SK-N-MC (cell line): ENCODE measurements at regions not wholly inside any gene's neighbourhood (a gene's known extent, or its start where the extent isn't known, plus 50 kb on each side); places are given as distances from the start of the nearest gene placed in this dataset.

Experiments used
- DNase-seq: peaks from one replicate; pipeline ENCODE4 v3.0.0-alpha.2; 2011; ENCODE audit warnings: low read depth, low spot score
- H3K27ac ChIP-seq: fragments of 200-600 bp; sonication (generic); 2 replicates; pipeline ENCODE4 v1.5.1; 2016; ENCODE audit warnings: mixed run types
- H3K36me3 ChIP-seq: fragments of 200-600 bp; sonication (generic); 2 replicates; pipeline ENCODE4 v1.6.1; 2017; ENCODE audit warnings: antibody characterized with exemption, low read length, mixed read lengths; ENCODE audit not compliant: insufficient read depth
- H3K4me3 ChIP-seq: fragments of 200-600 bp; sonication (generic); 2 replicates; pipeline ENCODE4 v1.5.1; 2016
- H3K9ac ChIP-seq: fragments of 200-600 bp; sonication (generic); 2 replicates; pipeline ENCODE4 v1.8.0; 2017; ENCODE audit warnings: mixed run types, mixed read lengths; ENCODE audit not compliant: insufficient read length
- H3K9me3 ChIP-seq: fragments of 200-600 bp; sonication (generic); 2 replicates; pipeline ENCODE4 v1.6.1; 2017; ENCODE audit warnings: low read depth, mild to moderate bottlenecking, antibody characterized with exemption, low read length, moderate library complexity, mixed read lengths
- EZH2 ChIP-seq: fragments of 200-600 bp; sonication (generic); IDR thresholded peaks from one replicate; pipeline ENCODE4 v1.6.1; 2017; ENCODE audit warnings: antibody characterized with exemption
- FOXP2 ChIP-seq: optimal IDR thresholded peaks from 2 replicates; pipeline ENCODE3; 2011; ENCODE audit warnings: mild to moderate bottlenecking, moderate library complexity; ENCODE audit not compliant: insufficient read depth; ENCODE audit errors: extremely low read length, control extremely low read depth
- POLR2AphosphoS5 ChIP-seq: IDR thresholded peaks from 2 replicates; pipeline ENCODE4 v1.6.1; 2012; ENCODE audit warnings: mild to moderate bottlenecking, low read depth, low read length, borderline replicate concordance

DNA sequence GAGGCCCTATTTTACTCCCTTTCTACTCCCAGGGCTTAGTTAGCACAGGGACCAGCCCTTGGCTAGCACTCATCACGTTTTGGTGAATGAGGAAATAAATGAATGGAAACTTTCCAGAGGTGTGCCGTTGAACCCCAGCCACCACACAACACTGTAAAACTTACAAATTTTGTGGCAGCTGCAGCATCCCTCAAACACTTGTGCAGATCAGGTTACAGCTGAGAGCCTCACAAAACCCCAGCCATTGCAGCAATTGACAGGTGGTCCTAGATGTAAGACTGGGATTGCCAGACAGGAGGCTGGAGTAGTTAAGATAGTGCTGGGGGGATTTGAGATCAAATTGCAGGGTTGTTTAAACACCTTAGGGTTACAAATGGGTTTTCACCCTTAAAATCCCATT, 482.2 kb upstream of the KIF2A start:
- H3K36me3 ChIP-seq: peaks cover 6% of the 10 kb centered on the region; the same call in 1 of the 2 replicates
- TF ChIP-seq POLR2AphosphoS5: no peak
- TF ChIP-seq FOXP2: no peak
- TF ChIP-seq EZH2: no peak
- no peaks in the 10 kb centered on the region; the same call in 1 of the 2 replicates for H3K9me3 ChIP-seq
- no peak overlapping the region for H3K27ac ChIP-seq
- no peak overlapping the region for H3K9ac ChIP-seq
- DNase-seq: no peak
- H3K4me3 ChIP-seq: no peak overlapping the region

- H3K36me3 ChIP-seq: peaks cover 1% of the 10 kb centered on the region; the same call in 1 of the 2 replicates
- TF ChIP-seq POLR2AphosphoS5 (no peak), EZH2 (no peak), FOXP2 (no peak)
- H3K4me3 ChIP-seq: no peak overlapping the region
- no peak overlapping the region for H3K9ac ChIP-seq
- no peak overlapping the region for H3K27ac ChIP-seq
- no peak for DNase-seq
- no peaks in the 10 kb centered on the region; the same call in 1 of the 2 replicates for H3K9me3 ChIP-seq
Measured at GRCh38 chr5:61824396-61824795, 481.6 kb upstream of the KIF2A start.

DNA sequence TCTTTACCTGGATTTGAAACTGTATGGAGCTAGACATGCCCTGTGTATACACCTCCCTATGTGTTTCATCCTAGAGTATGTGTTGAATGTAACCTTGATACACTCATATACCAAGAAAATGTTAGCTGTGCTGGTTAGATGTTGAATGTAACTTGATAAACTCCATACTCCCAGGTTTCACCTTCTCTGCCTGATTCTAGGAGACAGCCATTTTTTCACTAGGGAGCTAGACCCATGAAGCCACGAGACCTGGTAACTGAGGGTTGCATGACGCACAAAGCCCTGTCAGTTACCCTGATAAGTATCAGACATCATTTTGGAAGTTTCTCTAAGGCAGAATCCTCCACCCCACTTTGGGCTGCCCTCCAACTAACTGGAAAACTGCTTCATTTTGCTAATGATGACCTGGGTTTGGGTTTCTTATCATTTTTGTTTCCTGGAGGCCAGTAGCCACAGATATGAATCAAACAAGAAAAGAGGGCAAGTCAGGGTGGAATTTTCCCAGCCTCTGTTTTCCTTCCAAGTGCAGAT, 478.5 kb upstream of the KIF2A start:
- TF ChIP-seq EZH2 (no peak), POLR2AphosphoS5 (no peak), FOXP2 (no peak)

DNA sequence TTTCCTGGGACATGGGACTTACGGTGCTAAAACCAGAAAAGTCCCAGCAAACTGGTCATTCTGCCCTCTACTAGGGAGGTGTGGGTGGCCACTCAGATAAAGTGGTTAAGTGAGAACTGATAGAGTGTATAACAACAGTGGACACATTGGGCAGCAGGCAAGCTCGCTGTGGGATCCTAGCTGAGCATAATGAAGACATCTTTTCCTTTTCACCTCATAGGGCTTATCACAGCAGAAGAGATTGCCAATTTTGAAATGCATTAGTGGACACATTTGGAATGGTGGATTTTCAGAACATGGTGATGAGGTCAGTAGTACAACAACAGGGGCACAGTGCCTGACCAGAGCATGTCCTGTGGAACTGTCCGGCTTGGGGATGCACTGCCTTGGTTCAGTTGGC, 477.1 kb upstream of the KIF2A start:
- H3K36me3 ChIP-seq: no peaks in the 10 kb centered on the region
- no peak overlapping the region for H3K27ac ChIP-seq
- H3K9ac ChIP-seq: no peak overlapping the region
- no peak for DNase-seq
- no peak overlapping the region for H3K4me3 ChIP-seq
- no peaks in the 10 kb centered on the region for H3K9me3 ChIP-seq
- no peak for TF ChIP-seq POLR2AphosphoS5
- no peak for TF ChIP-seq EZH2
- TF ChIP-seq FOXP2: no peak

More for the DNA sequence above, 478.5 kb upstream of the KIF2A start:
- Histone ChIP-seq H3K9me3 (no peaks in the 10 kb centered on the region), H3K4me3 (no peak overlapping the region), H3K27ac (no peak overlapping the region), H3K9ac (no peak overlapping the region), H3K36me3 (no peaks in the 10 kb centered on the region)
- DNase-seq: no peak

DNA sequence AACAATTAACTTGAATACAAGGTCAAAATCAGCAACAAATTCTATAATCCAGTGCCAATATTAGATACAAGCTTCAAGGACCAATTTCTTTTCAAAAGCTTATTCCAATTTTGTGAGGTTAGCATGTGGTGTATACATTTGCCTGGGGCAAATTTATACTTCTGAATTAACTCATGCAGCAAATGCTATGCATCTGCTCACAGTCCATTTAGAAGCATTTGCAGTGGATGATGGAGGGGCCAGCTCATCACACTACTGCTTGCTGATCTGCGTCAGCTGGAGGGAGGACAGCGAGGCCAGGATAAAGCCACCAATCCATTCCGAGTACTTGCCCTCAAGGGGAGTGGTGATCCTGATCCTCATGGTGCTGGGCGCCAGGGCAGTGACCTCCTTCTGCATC, 474.3 kb upstream of the KIF2A start:
- DNase-seq: peak; percentile 82
- peak overlapping the region; percentile 44; the same call in 1 of the 2 replicates for H3K4me3 ChIP-seq
- TF ChIP-seq FOXP2: no peak
- peak; percentile 44; the same call in 1 of the 2 replicates for TF ChIP-seq POLR2AphosphoS5
- no peak overlapping the region for H3K9ac ChIP-seq
- no peaks in the 10 kb centered on the region for H3K9me3 ChIP-seq
- peak overlapping the region; percentile 96 for H3K27ac ChIP-seq
- no peaks in the 10 kb centered on the region for H3K36me3 ChIP-seq

DNA sequence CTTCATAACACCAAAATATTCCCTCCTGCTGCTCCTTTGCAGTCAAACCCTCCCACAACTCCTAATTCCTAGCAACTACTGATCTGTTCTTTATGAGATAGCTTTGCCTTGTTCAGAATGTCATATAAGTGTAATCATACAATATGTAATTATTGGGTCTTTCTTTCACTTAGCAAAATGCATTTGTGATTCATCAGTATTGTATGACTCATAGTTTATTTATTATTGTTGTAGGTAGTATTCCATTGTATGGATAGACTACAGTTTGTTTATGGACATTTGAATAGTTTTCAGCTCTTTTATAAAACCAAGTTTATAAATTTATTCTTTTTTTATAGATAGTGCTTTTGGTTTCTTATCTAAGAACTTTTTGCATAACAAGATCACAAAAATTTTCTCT, 468.2 kb upstream of the KIF2A start:
- TF ChIP-seq EZH2: no peak
- no peak for TF ChIP-seq POLR2AphosphoS5
- TF ChIP-seq FOXP2: no peak
- Histone ChIP-seq H3K36me3 (no peaks in the 10 kb centered on the region), H3K9me3 (no peaks in the 10 kb centered on the region), H3K4me3 (no peak overlapping the region), H3K27ac (no peak overlapping the region), H3K9ac (no peak overlapping the region)
- no peak for DNase-seq

- H3K36me3 ChIP-seq: no peaks in the 10 kb centered on the region
- H3K27ac ChIP-seq: no peak overlapping the region
- H3K9ac ChIP-seq: no peak overlapping the region
- no peak for TF ChIP-seq FOXP2
- TF ChIP-seq POLR2AphosphoS5: no peak
- TF ChIP-seq EZH2: no peak
- no peak overlapping the region for H3K4me3 ChIP-seq
- H3K9me3 ChIP-seq: no peaks in the 10 kb centered on the region
- DNase-seq: no peak
Measured at GRCh38 chr5:61840361-61840760, 465.6 kb upstream of the KIF2A start.

DNA sequence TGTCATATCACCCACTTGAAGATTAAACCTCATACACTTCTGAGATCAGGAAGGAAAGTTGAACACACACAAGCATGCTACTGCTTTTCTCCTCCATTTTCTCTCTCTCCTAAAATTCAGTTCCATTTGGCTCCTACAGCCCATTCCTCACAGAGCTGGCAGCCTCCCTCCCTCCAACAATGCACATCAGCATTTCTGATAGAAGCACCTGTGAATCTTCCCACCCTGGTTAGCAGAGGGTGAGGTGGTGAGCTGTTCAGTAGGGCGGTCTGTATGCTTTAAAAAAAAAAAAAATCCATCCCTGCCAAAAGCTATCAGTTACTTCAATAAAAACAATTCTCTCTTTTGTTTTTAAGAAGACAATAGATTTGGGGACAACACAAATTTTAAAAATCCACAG, 463.2 kb upstream of the KIF2A start:
- DNase-seq: no peak
- Histone ChIP-seq H3K36me3 (no peaks in the 10 kb centered on the region), H3K9me3 (no peaks in the 10 kb centered on the region), H3K27ac (no peak overlapping the region), H3K9ac (no peak overlapping the region), H3K4me3 (no peak overlapping the region)
- TF ChIP-seq POLR2AphosphoS5 (no peak), FOXP2 (no peak), EZH2 (no peak)

DNA sequence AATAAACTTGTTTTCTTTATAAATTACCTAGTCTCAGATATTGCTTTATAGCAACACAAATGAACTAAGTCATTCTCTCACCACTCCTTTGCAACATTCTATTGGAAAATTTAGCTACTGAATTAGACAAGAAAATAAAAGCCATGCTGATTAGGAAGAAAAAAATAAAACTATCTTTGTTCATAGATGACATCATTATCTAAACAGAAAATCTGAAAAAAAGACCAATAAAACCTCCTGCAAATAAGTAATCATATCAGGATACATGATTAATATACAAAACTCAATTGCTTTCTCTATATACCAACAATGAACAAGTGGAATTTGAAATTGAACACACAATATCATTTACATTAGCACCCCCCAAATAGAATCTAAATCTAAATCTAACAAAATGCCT, 455.3 kb upstream of the KIF2A start:
- Histone ChIP-seq H3K27ac (no peak overlapping the region), H3K36me3 (no peaks in the 10 kb centered on the region), H3K9ac (no peak overlapping the region), H3K4me3 (no peak overlapping the region), H3K9me3 (no peaks in the 10 kb centered on the region)
- no peak for DNase-seq
- no peak for TF ChIP-seq EZH2
- no peak for TF ChIP-seq FOXP2
- TF ChIP-seq POLR2AphosphoS5: no peak
